ENCODE measurements at regions not wholly inside any gene's neighbourhood (a gene's known extent, or its start where the extent isn't known, plus 50 kb on each side); places are given as distances from the start of the nearest gene placed in this dataset.

GRCh38 chr5:121264605-121265004 lies 587.1 kb upstream of the FTMT start:
- TF ChIP-seq, protein P1, sequence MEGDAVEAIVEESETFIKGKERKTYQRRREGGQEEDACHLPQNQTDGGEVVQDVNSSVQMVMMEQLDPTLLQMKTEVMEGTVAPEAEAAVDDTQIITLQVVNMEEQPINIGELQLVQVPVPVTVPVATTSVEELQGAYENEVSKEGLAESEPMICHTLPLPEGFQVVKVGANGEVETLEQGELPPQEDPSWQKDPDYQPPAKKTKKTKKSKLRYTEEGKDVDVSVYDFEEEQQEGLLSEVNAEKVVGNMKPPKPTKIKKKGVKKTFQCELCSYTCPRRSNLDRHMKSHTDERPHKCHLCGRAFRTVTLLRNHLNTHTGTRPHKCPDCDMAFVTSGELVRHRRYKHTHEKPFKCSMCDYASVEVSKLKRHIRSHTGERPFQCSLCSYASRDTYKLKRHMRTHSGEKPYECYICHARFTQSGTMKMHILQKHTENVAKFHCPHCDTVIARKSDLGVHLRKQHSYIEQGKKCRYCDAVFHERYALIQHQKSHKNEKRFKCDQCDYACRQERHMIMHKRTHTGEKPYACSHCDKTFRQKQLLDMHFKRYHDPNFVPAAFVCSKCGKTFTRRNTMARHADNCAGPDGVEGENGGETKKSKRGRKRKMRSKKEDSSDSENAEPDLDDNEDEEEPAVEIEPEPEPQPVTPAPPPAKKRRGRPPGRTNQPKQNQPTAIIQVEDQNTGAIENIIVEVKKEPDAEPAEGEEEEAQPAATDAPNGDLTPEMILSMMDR (conservative IDR thresholded peaks at IDR 0.05; ENCODE audit: low read depth, low read length): no peak
- no peak overlapping the region for H3K4me3 ChIP-seq (ENCODE audit: low read depth, low read length)
- DNase-seq (ENCODE audit: low read depth): no peak

- H3K4me3 ChIP-seq (ENCODE audit: low read depth, low read length): no peak overlapping the region
- TF ChIP-seq, protein P1 (conservative IDR thresholded peaks at IDR 0.05; ENCODE audit: low read depth, low read length): no peak
- DNase-seq (ENCODE audit: low read depth): no peak
Observed at GRCh38 chr5:121271546-121271945, 580.1 kb upstream of the FTMT start.

- DNase-seq (ENCODE audit: low read depth): peak; percentile 69
- TF ChIP-seq, protein P1 (conservative IDR thresholded peaks at IDR 0.05; ENCODE audit: low read depth, low read length): no peak
- H3K4me3 ChIP-seq (ENCODE audit: low read depth, low read length): no peak overlapping the region
Observed at GRCh38 chr5:121273833-121274433, 577.7 kb upstream of the FTMT start.

DNA sequence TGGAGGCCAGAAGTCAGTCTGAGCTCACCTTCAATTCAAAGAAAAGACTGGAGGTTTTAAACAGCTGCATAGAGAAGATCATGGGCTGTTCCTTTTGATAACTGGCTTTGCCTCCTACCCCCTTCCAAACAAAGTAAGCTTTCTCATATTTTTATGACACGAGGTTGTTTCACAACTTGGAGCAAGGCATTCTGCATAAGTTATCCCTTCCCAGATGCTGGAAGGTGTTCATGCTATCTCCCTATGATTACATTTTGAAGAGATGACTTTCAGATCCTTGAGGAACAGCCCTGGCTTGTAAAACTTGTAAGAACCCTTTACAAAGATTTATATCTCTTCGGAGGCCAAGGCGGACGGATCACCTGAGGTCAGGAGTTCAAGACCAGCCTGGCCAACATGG lies 571.9 kb upstream of the FTMT start:
- TF ChIP-seq, protein P1 (conservative IDR thresholded peaks at IDR 0.05; ENCODE audit: low read depth, low read length): no peak
- no peak for DNase-seq (ENCODE audit: low read depth)
- no peak overlapping the region for H3K4me3 ChIP-seq (ENCODE audit: low read depth, low read length)

DNA sequence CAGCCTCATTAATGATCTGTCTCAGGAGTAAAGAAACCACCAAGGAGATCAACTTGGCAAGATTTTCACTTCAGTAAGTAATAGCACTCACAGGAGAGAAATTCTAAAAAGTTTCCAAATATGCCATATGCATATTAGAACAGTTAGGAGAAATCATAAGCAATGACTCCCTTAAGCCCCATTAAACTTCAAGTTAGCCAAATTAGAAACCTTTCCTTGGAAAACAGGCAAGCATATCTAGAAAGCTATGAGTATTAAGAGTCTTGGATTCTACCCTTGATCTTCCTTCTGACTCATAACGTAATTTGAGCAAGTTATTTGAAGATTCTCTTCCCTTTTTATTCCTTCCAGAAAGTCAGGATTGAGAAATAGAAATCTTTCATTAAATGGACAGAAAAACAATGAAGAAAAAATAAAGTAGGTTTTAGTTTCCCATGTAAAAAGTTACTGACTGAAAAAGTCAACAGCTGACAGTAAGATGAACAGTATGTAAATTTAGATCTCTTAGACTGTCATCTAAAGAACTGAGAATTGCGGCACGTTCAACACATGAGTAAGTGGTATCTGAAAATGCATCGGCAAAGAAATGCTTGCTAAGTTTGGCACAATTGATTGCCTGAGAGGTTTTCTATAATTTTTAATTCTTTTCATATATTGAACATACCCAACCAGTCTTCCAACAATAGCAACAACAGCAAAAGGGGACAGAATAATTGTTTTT lies 565.7 kb upstream of the FTMT start:
- no peak overlapping the region for H3K4me3 ChIP-seq (ENCODE audit: low read depth, low read length)
- DNase-seq (ENCODE audit: low read depth): no peak
- TF ChIP-seq, protein P1 (conservative IDR thresholded peaks at IDR 0.05; ENCODE audit: low read depth, low read length): no peak

DNA sequence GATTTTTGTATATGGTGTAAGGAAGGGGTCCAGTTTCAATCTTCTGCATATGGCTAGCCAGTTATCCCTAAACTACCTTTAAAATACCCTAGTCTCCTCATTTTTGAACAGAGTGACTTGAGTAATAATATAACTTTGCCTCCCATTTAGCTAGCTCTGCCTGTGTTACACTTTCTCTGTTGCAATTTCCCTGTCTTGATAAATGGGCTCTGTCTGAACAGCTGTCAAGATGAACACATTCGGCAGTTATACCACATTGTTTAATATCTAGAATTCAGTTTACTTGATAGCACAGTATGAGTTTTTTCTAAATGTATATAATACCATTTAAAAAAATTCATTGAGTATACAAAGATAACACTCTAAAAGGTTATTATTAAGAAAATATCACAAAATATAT lies 562.9 kb upstream of the FTMT start:
- H3K4me3 ChIP-seq (ENCODE audit: low read depth, low read length): no peak overlapping the region
- no peak for DNase-seq (ENCODE audit: low read depth)
- TF ChIP-seq, protein P1 (conservative IDR thresholded peaks at IDR 0.05; ENCODE audit: low read depth, low read length): no peak

- no peak for DNase-seq (ENCODE audit: low read depth)
- no peak overlapping the region for H3K4me3 ChIP-seq (ENCODE audit: low read depth, low read length)
- TF ChIP-seq, protein P1 (conservative IDR thresholded peaks at IDR 0.05; ENCODE audit: low read depth, low read length): no peak
Observed at GRCh38 chr5:121292664-121293063, 559.0 kb upstream of the FTMT start.
